Gastroesophageal sphincter (tissue), 4 donors: ENCODE measurements at regions not wholly inside any gene's neighbourhood (a gene's known extent, or its start where the extent isn't known, plus 50 kb on each side); places are given as distances from the start of the nearest gene placed in this dataset.
"Not testable (repeated sequence)": the region's sequence is repeated elsewhere in the genome, so short reads cannot be mapped to it uniquely, and the experiment has no call there.

Experiments
- ATAC-seq: fragments of 150-250 bp; one replicate; pipeline ENCODE4 v1.9.1; 2016; ENCODE audit warnings: mild to moderate bottlenecking, moderate library complexity
- H3K27ac ChIP-seq, 4 donors: fragments of 200-600 bp; sonication (generic) in 3 of 4; 1 replicate in 3 of 4; 2 replicates in 1 of 4; pipeline ENCODE4 v1.5.1; 2016 to 2019
- H3K27me3 ChIP-seq: fragments of 200-600 bp; sonication (generic); one replicate; pipeline ENCODE4 v1.5.1; 2019
- H3K36me3 ChIP-seq, 2 donors: fragments of 200-600 bp; sonication (generic); one replicate each; pipeline ENCODE4 v1.5.1; 2019; ENCODE audit warnings: control low read depth in 1 of 2
- H3K4me1 ChIP-seq, 3 donors: fragments of 200-600 bp; sonication (generic); 1 replicate in 2 of 3; 2 replicates in 1 of 3; pipeline ENCODE4 v1.5.1; 2016 to 2019; ENCODE audit warnings: control low read depth in 2 of 3
- H3K4me3 ChIP-seq, 2 donors: fragments of 200-600 bp; sonication (generic); one replicate each; pipeline ENCODE4 v1.5.1; 2019; ENCODE audit warnings: mild to moderate bottlenecking in 1 of 2, moderate library complexity in 1 of 2
- H3K9me3 ChIP-seq, 3 donors: fragments of 200-600 bp; sonication (generic); one replicate each; pipeline ENCODE4 v1.5.1; 2017 to 2019; ENCODE audit warnings: control low read depth in 2 of 3
- EP300 ChIP-seq: sonication (generic); formaldehyde crosslinking; IDR thresholded peaks from one replicate; pipeline ENCODE4 v1.6.1; 2017; ENCODE audit warnings: antibody characterized with exemption, mild to moderate bottlenecking
- POLR2A ChIP-seq, 2 donors: fragments of 450-650 bp; IDR thresholded peaks; one replicate each; pipeline ENCODE4 v1.6.1; 2017; ENCODE audit warnings: antibody characterized with exemption in 2 of 2, mild to moderate bottlenecking in 2 of 2, moderate library complexity in 1 of 2
- POLR2AphosphoS5 ChIP-seq: sonication (generic); formaldehyde crosslinking; IDR thresholded peaks from one replicate; pipeline ENCODE4 v1.6.1; 2017; ENCODE audit warnings: antibody characterized with exemption
- WGBS, 2 donors: methylation state at CpG; one replicate each; pipeline ENCODE4 v1.1.5; 2018; ENCODE audit warnings: low coverage in 1 of 2; 5-methylcytosine and 5-hydroxymethylcytosine counted together
- TF ChIP-seq, protein P1 (sequence below), 4 experiments: fragments of 200-600 bp in 2 of 4; fragments of 450-650 bp in 2 of 4; sonication (generic) in 1 of 4; IDR thresholded peaks; one replicate each; pipeline ENCODE4 v1.5.1; 2017 to 2019; ENCODE audit warnings: antibody characterized with exemption in 4 of 4, mild to moderate bottlenecking in 2 of 4, moderate library complexity in 2 of 4

DNA sequence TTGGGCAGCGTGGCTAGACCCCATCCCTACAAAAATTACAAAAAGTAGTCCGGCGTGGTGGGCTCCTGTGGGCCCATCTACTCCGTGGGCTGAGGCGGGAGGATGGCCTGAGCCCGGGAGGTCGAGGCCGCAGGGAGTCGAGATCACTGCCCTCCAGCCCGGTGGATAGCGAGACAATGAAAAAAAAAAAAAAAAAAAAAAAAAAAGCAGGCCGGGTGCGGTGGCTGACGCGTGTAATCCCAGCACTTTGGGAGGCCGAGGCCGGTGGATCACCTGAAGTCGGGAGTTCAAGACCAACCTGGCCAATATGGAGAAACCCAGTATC, 110.5 kb upstream of the LPCAT1 start:
- peak overlapping the region; percentile 79 to 84 for H3K4me3 ChIP-seq
- 38% methylated on average over 14 of the region's 18 CpGs; no CpG with 5 or more reads in 1 of the 2 donors for WGBS, 2 donors
- no peak for TF ChIP-seq EP300
- TF ChIP-seq, protein P1, sequence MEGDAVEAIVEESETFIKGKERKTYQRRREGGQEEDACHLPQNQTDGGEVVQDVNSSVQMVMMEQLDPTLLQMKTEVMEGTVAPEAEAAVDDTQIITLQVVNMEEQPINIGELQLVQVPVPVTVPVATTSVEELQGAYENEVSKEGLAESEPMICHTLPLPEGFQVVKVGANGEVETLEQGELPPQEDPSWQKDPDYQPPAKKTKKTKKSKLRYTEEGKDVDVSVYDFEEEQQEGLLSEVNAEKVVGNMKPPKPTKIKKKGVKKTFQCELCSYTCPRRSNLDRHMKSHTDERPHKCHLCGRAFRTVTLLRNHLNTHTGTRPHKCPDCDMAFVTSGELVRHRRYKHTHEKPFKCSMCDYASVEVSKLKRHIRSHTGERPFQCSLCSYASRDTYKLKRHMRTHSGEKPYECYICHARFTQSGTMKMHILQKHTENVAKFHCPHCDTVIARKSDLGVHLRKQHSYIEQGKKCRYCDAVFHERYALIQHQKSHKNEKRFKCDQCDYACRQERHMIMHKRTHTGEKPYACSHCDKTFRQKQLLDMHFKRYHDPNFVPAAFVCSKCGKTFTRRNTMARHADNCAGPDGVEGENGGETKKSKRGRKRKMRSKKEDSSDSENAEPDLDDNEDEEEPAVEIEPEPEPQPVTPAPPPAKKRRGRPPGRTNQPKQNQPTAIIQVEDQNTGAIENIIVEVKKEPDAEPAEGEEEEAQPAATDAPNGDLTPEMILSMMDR (IDR thresholded peaks at IDR 0.05): no peak
- no peak for TF ChIP-seq POLR2AphosphoS5
- no peak for TF ChIP-seq POLR2A (IDR thresholded peaks at IDR 0.05)
- H3K36me3 ChIP-seq: peaks cover 0 to 15% of the 10 kb centered on the region in 2 donors
- H3K4me1 ChIP-seq: peaks cover 0 to 21% (median 0%) of the 10 kb centered on the region in 3 donors
- no peaks in the 10 kb centered on the region for H3K9me3 ChIP-seq
- ATAC-seq: no peak
- H3K27me3 ChIP-seq: no peaks in the 10 kb centered on the region
- H3K27ac ChIP-seq: peak overlapping the region; percentile 88 to 97 (median 92)

DNA sequence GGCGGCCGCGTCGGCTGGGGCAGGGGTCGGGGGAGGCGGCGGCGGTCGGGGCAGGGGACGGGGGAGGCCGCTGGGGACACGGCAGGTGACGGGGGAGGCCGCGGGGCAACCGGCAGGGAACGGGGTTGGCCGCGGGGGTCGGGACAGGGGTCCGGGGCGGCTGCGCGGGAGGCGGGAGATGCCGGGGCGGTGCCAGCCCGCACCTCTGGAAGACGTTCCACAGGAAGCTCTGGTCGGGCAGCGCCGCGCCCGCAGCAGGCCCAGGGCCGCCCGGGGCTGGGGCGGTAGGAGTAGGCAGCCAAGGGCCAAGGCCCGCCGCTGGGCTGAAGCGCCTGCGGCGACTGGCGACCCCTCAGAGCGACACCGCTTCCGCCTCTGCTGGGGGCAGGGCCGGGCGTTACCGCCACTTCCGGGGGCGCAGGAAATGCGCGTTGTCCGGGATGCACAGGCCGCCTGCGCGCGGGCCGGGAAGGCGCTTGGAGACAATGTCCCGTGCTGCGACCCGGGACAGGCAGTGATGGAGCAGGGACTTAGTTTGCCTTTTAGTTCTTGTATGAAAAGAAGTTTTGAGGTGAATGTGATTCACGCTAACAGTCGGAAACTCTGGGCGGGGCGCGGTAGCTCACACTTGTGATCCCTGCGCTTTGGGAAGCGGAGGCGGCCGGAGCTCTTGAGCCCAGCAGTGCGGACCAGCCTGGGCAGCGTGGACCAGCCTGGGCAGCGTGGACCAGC, 110.0 kb upstream of the LPCAT1 start:
- ATAC-seq: peak; percentile 97
- 0 to 2% methylated on average over 4 to 7 of the region's 75 CpGs for WGBS, 2 donors
- H3K9me3 ChIP-seq: no peaks in the 10 kb centered on the region
- H3K36me3 ChIP-seq: peaks cover 0 to 19% of the 10 kb centered on the region in 2 donors
- peak overlapping the region; percentile 88 to 97 (median 92) for H3K27ac ChIP-seq
- peaks cover 0 to 21% (median 0%) of the 10 kb centered on the region in 3 donors for H3K4me1 ChIP-seq
- TF ChIP-seq EP300: no peak
- peak; percentile 86 to 90 for TF ChIP-seq POLR2A (IDR thresholded peaks at IDR 0.05)
- TF ChIP-seq POLR2AphosphoS5: peak; percentile 93
- TF ChIP-seq, protein P1 (IDR thresholded peaks at IDR 0.05): peak in 3 of 4 experiments; percentile 4 to 14 (median 5)
- no peaks in the 10 kb centered on the region for H3K27me3 ChIP-seq
- H3K4me3 ChIP-seq: peak overlapping the region; percentile 79 to 84

DNA sequence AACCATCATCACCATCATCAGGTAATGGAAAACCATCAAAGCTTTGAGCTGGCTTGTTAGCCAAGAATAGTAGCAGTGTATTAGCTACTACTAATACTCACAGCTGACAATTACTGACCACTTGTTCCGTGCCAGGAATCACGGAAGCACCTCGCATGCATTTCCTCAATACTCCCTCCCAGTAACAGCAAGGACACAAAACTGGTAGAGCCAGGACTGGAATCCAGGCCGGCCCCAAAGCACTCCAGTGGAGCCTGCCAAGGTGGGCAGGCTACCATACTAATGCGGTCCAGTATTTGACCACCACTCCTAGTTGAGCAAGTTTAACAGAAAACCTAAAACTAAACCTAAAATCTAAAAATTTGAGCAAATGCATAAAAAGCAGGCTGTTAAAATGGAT, 107.2 kb upstream of the LPCAT1 start:
- not testable (repeated sequence) for H3K9me3 ChIP-seq, H3K27me3 ChIP-seq, H3K27ac ChIP-seq, H3K4me3 ChIP-seq, ATAC-seq
- H3K4me1 ChIP-seq: peaks cover 0 to 21% (median 0%) of the 10 kb centered on the region in 3 donors
- 85 to 89% methylated on average over 3 to 5 of the region's 5 CpGs for WGBS, 2 donors
- H3K36me3 ChIP-seq: peaks cover 0 to 37% of the 10 kb centered on the region in 2 donors

DNA sequence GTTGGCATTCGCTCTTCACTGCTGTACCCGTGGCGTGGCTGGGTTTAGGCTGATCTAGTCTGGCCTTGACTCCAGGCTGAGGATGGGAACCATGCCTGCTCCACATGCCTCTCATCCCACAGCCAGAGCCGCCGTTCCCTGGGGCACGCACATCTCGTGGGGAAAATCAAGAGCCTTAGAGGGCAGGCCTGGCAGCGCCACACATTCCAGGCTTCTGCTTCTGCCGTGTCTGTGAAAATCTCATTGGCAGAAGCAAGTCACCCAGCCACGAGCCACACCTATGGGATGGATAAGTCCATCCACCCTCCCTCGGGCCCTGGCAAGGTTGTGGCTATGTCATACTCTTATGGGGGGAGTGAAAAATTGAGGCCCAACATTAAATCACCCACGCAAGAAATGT, 102.6 kb upstream of the LPCAT1 start:
- not testable (repeated sequence) for H3K9me3 ChIP-seq, H3K4me3 ChIP-seq, H3K4me1 ChIP-seq, H3K27me3 ChIP-seq, ATAC-seq, H3K27ac ChIP-seq
- peaks cover 0 to 63% of the 10 kb centered on the region in 2 donors for H3K36me3 ChIP-seq
- 100% methylated on average over 2 of the region's 12 CpGs; no CpG with 5 or more reads in 1 of the 2 donors for WGBS, 2 donors

DNA sequence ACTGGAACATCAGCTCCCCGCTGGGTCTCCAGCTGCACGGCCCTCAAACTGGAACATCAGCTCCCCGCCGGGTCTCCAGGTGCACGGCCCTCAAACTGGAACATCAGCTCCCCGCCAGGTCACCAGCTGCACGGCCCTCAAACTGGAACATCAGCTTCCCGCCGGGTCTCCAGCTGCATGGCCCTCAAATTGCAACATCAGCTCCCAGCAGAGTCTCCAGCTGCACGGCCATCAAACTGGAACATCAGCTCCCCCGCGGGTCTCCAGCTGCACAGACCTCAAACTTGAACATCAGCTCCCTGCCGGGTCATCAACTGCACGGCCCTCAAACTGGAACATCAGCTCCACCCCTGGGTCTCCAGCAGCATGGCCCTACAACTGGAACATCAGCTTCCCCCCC, 95.8 kb upstream of the LPCAT1 start:
- not testable (repeated sequence) for ATAC-seq, H3K4me1 ChIP-seq, H3K27me3 ChIP-seq, H3K27ac ChIP-seq, H3K9me3 ChIP-seq, H3K4me3 ChIP-seq
- peaks cover 0 to 69% of the 10 kb centered on the region in 2 donors for H3K36me3 ChIP-seq
- 40% methylated on average over 1 of the region's 14 CpGs; no CpG with 5 or more reads in 1 of the 2 donors for WGBS, 2 donors

DNA sequence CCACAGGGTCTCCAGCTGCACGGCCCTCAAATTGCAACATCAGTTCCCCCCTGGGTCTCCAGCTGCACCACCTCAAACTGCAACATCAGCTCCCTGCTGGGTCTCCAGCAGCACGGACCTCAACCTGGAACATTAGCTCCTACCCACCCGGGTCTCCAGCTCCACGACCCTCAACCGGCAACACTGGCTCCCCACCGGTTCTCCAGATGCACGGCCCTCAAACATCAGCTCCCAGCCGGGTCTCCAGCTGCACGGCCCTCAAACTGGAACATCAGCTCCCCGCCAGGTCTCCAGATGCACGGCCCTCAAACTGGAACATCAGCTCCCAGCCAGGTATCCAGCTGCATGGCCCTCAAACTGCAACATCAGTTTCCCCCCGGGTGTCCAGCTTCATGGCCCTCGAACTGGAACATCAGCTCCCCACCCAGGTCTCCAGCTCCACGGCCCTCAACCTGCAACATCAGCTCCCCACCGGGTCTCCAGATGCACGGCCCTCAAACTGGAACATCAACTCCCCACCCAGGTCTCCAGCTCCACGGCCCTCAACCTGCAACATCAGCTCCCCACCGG, 94.6 kb upstream of the LPCAT1 start:
- not testable (repeated sequence) for H3K27ac ChIP-seq, H3K4me3 ChIP-seq, H3K27me3 ChIP-seq, ATAC-seq, H3K9me3 ChIP-seq, H3K4me1 ChIP-seq
- H3K36me3 ChIP-seq: peaks cover 0 to 59% of the 10 kb centered on the region in 2 donors
- 72 to 80% methylated on average over 5 to 6 of the region's 18 CpGs for WGBS, 2 donors

DNA sequence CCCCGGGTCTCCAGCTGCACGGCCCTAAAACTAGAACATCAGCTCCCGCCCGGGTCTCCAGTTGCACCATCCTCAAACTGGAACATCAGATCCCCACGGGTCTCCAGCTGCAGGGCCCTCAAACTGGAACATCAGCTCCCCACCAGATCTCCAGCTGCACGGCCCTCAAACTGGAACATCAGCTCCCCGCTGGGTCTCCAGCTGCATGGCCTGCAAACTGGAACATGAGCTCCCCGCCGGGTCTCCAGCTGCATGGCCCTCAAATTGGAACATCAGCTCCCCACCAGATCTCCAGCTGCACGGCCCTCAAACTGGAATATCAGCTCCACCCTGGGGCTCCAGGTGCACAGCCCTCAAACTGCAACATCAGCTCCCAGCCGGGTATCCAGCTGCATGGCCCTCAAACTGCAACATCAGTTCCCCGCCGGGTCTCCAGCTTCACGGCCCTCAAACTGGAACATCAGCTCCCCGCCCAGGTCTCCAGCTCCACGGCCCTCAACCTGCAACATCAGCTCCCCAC, 93.5 kb upstream of the LPCAT1 start:
- ATAC-seq, H3K27me3 ChIP-seq, H3K9me3 ChIP-seq, H3K4me3 ChIP-seq, H3K4me1 ChIP-seq, H3K27ac ChIP-seq: not testable (repeated sequence)
- H3K36me3 ChIP-seq: peaks cover 0 to 59% of the 10 kb centered on the region in 2 donors
- WGBS, 2 donors: 100% methylated on average over 1 of the region's 16 CpGs; no CpG with 5 or more reads in 1 of the 2 donors

DNA sequence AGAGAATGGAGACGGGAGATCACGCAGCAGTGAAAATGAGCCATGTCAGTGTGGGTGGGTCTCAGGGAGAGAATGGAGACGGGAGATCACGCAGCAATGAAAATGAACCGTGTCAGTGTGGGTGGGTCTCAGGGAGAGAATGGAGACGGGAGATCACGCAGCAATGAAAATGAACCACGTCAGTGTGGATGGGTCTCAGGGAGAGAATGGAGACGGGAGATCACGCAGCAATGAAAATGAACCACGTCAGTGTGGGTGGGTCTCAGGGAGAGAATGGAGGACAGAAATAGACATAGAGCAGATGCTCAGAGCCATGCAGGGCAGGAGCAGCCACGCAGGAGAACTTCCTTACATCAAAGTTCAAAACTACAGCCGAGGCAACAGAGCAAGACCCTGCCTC, 89.8 kb upstream of the LPCAT1 start:
- not testable (repeated sequence) for H3K27me3 ChIP-seq, H3K4me3 ChIP-seq, ATAC-seq, H3K9me3 ChIP-seq, H3K4me1 ChIP-seq, H3K27ac ChIP-seq
- H3K36me3 ChIP-seq: peaks cover 0 to 38% of the 10 kb centered on the region in 2 donors
- WGBS, 2 donors: 89 to 91% methylated on average over 13 of the region's 13 CpGs

DNA sequence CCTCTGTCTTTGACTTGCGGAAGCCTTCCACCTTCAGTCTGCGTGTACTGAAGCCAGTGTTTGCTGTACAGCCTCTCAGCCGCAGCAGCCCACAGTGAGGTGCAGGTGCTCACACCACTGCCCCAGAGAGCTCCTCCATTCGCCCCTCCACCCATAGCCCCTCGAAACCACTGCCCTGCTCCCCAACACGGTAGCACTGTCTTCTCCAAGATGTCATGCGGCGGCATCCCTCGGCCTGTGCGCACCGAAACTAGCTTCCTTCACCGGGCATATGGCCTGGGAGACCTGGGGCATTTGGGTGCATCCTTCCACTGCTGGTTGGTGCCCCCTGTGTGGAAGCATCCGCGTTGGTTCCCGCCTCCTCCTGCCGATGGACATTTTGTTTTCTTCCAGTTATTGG, 86.8 kb upstream of the LPCAT1 start:
- H3K9me3 ChIP-seq, H3K27me3 ChIP-seq, ATAC-seq, H3K4me1 ChIP-seq, H3K27ac ChIP-seq, H3K4me3 ChIP-seq: not testable (repeated sequence)
- WGBS, 2 donors: 100% methylated on average over 1 of the region's 16 CpGs; no CpG with 5 or more reads in 1 of the 2 donors
- peaks cover 0 to 18% of the 10 kb centered on the region in 2 donors for H3K36me3 ChIP-seq

DNA sequence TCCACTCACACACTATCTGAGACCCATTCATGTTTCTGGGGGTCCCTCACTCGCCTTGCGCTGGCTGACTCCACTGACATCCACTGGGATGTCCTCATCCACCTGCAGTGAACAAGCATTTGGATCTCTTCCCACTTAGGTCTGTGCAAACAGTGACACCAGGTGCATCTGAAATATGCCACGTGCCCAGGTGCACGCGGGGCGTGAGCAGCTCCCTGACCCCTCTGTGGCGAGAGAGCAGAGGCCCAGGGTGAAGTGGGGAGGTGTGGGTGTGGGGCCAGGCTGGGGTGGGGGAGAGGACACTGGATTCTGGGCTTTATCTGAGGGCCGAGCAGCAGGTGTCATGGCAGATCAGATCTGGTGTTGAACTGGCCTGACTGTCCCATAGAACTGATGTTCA, 85.4 kb upstream of the LPCAT1 start:
- not testable (repeated sequence) for ATAC-seq, H3K4me1 ChIP-seq, H3K4me3 ChIP-seq

DNA sequence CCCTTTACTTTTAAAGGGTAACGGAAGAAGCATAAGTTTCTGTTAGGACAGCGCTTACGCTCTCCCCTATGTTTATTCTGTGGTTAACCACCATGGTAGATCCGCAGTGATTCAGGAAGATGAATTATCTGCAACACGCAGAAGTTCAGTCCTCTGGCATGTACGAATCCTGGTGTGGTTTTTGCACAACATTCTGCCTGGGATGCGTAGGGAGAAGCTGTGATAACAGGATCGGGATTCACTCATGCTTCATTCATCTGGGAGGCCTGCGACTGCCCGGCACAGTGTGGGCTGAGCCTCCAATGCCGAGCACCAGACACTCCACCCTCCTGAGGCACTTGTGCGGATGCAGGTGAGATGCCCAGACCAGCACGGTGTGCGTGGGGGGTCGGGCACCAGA, 84.6 kb upstream of the LPCAT1 start:
- H3K27ac ChIP-seq, H3K27me3 ChIP-seq, H3K4me3 ChIP-seq, ATAC-seq, H3K4me1 ChIP-seq, H3K9me3 ChIP-seq: not testable (repeated sequence)
- WGBS, 2 donors: 57 to 78% methylated on average over 6 to 7 of the region's 15 CpGs
- peaks cover 0 to 14% of the 10 kb centered on the region in 2 donors for H3K36me3 ChIP-seq

More for the DNA sequence above, 85.4 kb upstream of the LPCAT1 start:
- H3K27ac ChIP-seq, H3K27me3 ChIP-seq, H3K9me3 ChIP-seq: not testable (repeated sequence)
- peaks cover 0 to 14% of the 10 kb centered on the region in 2 donors for H3K36me3 ChIP-seq
- 93% methylated on average over 2 to 3 of the region's 8 CpGs for WGBS, 2 donors
